ENCODE measurements at regions not wholly inside any gene's neighbourhood (a gene's known extent, or its start where the extent isn't known, plus 50 kb on each side); places are given as distances from the start of the nearest gene placed in this dataset.

DNA sequence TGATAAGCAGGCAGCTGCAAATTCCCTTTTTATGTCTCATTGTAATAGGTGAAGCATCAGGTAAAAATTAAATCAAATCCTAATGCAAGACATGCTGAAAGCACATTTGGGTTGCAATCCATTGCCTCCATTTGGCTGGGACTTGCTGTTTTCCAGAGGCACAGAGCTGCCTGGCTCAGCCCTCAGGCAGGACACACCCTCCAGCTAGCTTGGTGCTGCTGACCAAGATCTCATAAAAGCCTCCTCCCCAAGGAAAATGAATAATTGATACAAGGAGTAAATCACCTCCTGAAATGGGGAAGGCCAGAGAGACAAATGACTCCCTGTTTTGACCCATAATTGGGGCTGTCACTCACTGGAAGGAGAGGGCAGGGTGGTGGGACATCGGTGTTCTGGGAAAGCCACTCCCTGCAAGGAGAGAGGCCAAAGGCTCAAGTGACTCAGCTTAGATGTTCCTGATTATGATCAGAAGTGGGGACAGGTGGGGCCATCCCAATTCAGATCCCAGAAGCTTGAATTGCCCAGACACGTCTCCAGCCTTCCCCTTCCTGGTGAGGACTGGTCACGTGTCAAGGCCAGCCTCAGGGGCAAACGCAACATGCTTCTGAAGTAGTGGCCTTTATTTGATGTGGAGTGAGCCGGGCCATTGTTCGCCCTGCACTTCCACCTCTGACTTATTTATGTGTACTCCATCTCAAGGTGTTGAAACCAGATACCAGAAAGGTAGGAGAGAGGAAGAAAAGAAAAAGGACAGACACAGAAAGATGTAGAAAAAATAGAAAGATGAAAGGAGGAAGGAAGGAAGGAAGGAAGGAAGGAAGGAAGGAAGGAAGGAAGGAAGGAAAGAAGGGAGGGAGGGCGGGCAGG lies 773.7 kb downstream of the BCL11B start:
- no peak for DNase-seq

DNA sequence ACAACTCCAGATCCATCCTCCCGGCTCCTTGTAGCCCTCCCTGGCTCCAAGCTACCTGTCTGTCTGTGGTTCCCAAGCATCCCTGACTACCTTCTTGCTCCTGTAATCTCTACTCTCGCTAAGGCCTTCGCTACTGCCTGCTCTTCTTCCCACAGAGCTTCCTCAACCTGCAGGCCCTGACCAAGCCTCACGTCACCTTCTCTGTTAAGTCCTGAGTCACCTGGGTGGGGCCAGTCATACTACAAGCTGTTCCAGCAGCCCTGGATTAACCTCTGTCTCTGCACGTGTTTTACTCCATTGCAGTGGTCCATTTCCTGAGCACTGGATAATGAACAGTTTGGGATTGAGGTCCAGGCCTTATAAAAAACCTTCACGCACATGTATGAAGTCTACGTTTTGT lies 770.7 kb downstream of the BCL11B start:
- no peak for DNase-seq

DNA sequence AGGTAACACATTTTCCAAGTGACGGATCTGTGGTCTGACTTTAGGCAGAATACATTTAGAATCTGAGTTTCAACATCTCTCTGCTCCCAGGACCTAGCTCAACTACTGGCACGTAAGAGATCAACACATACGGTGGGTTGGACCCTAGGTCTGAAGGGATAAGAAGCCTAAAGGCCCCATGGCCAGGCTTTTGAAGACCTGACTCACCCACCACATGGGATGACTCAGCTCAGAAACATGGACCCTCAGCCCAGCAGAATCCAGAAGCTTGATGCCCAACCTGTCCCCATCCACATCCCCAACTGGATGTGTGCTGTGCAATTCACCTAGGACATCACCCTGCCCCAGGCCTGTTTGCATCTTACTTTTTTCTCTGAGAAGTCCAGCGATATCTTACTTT lies 770.2 kb downstream of the BCL11B start:
- no peak for DNase-seq

DNA sequence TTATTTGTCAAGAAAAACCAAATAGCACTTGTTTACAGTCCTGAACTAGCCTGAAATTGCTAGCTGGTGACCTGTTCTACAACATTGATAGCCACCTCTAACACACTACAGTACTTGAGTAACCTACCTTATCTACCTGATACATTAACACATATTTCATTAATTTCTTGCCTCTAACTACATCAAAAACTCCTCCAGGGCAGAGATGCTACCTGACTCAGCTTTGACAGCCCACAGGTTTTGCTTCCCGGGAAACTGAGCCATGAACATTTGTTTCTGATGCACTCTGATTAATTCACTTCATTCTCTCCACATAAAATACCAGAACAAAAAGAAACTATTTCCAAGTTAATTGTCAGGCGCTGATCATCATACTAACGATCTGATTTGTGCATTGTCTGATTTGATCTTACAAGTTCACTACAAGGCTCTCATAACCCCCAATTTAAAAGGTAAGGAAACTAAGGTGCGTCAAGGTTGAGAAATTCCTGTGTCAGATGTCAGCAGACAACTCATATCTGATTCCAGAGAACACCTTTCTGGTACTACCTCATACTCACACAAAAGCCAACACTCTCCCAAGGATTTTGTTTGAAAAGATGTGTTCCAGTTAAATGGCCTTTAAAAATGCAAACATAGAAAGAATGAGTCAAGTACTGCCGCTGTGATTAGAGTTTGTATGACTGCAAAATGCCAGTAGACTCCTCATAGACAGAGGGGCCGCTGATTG lies 768.7 kb downstream of the BCL11B start:
- DNase-seq = no peak

DNA sequence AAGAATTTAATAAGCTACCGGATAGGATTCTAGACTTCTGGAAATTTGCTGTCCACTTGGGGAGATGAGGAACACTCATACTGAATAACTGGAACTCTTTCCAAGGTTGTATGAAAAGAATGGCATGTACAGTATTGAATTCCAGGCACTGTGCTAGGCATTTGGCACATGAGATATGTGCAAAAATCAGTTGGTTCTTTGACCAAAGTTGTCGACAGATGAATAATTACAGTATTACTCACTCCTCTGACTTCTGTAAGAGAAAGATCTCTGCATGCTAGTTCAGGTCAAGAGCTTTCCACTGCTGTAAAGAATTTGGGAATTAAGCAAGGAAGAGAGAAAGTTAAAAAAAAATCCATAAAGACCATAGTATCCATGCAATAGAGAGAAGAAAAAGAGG lies 764.7 kb downstream of the BCL11B start:
- no peak for DNase-seq

DNA sequence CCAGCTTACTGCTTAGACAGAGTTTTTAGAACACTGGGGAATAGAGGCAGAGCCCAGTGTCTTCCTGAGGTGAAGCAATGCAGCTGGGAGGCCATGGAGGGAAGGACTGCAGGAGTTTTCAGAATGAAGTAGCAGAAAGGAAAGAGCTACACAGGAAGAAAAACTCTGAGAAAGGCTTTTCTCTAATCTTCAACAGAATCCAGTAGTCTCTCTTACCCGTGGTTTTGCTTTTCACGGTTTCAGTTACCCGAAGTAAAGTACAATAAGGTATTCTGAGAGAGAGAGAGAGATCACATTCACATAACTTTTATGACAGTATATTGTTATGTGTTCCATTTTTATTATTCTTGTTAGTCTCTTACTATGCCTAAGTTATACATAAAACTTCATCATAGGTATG lies 761.6 kb downstream of the BCL11B start:
- DNase-seq = no peak

DNA sequence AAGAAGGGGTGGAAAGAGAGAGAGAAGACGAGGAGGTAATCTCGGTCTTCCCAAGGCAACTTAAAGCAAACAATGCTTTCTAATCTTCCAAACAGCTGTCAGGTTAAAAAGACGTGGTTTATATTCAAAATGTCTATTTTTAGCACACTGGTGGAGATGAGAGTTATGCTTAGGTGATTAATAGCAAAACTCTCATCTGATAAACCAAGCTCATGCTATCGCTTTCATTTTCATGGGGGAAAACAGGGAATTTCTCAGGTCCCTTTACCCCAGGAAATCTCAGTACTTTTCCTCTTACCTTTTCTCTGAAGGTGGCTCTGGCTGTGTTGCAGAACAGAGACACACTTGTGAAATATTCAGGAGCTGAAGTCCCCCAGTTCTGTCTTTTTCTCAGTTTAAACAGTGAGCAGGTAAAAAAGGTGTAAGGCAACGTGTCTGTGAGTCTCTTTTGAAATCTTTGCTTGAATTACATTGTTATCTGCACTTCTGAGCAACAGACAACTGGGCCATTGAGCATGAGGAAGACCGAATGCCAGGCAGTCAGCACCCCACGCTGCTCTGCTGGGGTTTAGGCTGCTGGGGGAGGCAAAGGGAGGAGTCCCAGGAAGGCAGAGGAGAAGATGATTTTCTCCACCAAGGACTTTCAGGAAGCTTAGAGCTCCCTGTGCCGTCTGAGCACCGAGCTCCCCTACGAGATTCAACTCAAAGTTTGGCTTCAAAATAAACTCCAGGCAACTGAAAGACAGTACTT lies 759.3 kb downstream of the BCL11B start:
- no peak for DNase-seq

DNA sequence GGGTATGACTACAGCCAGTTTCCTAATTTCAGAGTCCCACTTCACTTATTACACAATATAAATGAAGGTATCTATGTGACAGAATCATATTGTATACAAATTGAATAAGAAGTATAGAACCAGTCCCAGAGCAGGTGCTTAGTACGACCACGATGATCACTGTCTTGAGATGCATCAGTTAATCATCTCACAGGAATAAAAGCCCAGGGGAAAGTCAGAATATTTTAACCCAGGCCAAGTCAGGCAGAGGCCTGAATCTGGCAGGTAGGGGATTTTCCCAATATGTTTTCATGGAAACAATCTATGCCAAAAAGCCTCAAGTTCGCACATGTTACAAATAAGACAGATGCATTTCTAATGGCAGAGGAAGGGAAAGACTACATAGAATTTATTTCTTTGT lies 758.4 kb downstream of the BCL11B start:
- DNase-seq = no peak

DNA sequence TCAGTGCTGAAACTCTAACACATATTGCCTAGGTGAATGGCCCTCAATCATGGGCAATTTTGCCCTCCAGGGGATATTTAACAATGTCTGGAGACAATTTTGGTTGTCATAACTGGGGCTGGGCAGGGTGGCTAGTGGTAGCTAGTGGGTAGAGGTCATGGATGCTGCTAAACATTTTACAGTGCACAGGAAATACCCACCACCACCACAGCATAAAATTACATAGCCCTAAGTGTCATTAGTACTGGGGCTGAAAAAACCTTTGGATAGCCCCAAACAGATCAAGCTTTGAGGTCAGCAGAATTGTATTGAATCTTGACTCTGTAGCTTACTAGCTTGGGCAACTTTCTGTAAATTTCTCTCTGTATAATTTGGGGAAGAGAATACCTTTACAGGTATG lies 758.0 kb downstream of the BCL11B start:
- no peak for DNase-seq

DNA sequence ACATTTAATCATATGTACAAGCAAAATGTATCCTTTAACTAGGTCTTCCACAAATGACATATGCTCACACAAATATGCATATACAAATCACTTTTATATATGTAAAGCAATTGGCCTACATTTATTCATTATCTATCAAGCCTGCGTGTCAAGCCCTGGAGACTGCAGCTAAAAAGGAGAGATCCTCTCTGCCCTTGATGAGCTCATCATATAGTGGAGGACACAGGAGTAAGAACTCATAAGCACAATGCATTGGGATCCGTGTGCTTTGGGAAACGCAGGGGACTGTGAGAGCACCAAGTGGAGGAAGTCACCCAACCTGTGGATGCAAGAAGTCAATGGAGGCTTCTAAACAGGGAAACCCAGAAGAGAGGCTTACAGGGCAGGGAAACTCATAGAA lies 735.7 kb downstream of the BCL11B start:
- DNase-seq = no peak

DNA sequence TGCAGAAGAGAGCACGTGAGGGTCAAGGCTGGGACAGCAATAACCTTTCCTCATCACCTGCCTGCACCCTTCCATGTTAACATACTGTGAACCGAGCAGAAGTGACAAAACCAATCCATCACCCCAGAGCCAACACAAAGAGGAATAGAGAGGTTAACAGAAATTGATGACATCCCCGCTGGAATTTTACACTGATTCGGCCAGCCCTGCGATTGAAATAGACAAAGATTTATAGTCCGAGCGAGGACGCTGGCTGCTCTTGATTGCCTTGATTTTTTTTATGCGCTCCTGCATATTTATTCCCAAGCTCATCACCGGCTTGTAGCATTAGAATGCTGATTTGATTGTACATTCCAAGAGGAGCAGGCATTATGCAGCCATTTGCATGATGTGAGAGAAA lies 729.7 kb downstream of the BCL11B start:
- DNase-seq = no peak

DNA sequence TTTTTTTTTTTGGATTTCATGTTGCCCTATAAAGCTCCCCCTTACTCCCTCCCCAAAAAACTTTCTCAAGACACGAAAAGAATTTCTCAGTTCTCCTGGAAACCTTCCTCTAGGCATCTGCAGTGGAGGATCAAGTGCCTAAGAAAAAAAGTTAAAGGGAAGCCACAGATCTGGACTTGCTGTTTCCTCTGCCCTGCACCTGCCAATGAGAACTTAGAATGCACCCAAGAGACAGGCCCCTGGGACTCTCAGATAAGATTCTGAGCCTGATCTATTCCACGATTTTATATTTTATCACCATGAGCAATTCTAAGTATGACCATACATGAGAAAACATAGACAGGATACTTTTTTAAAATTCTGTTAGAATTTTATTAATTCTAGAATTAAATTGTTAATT lies 728.9 kb downstream of the BCL11B start:
- DNase-seq = no peak

DNA sequence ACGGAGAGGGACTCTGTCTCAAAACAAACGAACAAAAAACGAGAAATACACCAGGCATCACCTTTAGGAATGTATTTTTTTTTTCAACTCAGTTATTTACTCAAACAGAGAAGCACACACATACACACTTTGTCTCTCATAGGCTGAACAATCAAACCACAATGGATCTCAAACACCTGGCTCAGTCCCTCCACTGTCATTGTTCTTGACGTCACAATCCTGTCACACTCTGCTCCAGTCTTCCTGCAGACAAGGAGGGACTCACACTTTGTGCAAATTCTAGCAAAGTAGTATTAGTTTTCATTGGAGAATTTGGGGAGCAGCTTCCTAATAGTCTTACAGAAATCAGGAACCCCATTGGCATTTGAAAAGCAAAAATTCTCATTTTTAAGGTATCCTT lies 727.8 kb downstream of the BCL11B start:
- no peak for DNase-seq

DNA sequence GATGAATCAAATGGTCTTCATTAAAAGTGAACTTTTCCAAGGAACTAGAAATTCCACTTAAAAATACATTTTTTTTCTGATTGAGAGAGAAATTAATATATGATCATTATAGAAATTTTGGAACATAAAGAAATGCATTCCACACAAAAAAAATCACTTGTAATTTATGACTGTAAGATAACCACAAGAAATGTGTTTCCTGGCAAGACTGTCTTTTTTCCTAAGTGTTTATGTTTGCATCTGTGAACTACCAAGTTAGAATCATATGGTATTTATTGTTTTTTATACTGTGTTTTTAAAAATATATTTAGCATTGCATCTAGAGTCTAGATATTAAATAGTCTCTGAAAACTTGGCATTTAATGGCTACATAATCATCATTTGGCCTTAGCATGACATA lies 726.8 kb downstream of the BCL11B start:
- no peak for DNase-seq

DNA sequence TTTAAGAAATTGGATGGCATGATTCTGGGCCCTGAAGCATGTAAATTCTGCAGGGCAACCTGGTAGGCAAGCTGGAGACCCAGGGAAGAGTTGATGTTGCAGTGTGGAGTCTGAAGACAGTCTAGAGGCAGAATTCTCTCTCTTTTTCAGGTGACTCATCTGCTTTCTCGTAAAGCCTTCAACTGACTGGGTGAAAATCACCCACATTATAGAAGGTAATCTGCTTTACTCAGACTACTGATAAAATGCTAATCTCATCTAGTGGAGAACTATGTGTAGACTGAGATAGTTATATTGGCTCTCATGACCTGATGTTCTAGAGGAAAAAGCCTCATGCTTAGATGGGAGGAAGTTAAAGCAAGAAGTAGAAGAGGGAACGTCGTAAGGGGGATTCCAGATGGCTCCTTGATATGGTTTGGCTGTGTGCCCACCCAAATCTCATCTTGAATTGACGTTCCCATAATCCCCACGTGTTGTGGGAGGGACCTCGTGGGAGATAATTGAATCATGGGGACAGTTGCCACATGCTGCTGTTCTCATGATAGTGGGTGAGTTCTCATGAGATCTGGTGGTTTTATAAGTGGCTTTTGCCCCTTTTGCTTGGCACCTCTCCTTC lies 723.8 kb downstream of the BCL11B start:
- DNase-seq = no peak

DNA sequence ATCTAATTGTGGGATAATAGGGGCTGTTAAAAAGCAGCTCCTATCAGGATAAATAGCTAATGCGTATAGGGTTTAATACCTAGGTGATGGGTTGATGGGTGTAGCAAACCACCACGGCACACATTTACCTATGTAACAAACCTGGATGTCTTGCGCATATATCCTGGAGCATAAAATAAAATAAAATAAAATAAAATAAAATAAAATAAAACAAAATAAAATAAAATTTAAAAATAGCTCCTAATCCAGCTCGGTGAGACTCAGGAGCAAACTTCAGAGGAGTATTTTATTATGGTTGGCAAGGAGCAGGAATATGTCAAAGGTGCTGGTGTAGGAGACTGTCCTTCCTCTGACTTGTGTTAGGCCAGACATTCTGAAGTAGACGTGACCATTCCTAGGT lies 721.0 kb downstream of the BCL11B start:
- DNase-seq = no peak

DNA sequence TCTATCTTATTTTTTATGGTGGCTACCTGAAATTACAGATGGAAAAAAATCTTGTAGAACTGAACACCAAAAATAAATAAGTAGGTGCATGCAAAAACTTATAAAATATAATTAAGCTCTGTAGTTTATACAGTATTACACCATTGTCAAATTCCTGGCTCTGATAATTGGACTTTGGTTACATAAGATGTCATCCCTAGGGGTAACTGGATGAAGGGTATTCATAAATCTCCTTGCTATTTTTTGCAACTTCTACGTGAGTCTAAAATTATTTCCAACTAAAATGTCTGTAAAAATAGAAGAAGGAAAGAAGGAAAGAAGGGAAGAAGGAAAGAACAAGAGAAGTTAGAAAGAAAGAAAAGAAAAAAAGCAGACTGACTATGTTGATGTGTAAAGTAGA lies 716.6 kb downstream of the BCL11B start:
- DNase-seq = no peak

DNA sequence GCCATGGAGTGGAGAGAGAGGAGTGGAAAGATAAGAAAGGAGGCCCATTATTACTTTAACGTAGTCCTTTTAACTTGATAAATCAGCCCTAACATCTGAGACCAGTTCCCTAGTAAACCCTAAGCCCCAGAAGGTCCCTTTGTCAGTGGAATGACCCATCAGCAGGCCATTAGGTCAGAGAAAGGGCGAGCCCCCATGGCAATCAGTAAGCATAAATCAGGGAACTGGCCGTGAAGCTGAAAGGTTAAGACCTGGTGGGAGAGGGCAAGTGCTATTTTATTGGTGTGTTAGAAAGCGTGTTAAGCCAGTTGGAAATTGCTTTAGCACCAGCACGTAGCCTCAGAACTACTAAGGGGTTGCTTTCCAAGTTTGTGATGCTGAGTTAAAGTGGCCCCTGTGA lies 708.0 kb downstream of the BCL11B start:
- no peak for DNase-seq

DNA sequence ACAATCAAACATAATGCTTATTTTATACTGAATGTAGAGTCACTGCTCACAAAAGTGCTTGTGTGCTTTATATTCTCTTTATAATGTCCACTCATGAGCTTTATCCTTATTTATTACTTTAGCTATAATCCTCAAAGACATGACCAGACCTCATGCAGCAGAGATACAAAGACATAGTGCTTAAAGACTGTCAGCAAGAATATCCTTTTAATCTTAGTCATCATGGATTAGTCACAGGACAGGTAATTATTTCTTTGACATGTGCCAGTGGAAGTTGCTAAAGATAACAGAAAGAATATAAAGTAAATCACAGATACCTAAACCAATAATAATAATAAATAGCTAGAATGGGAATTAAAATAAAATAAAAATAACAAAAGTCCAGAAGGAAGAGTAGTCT lies 707.5 kb downstream of the BCL11B start:
- DNase-seq = no peak

DNA sequence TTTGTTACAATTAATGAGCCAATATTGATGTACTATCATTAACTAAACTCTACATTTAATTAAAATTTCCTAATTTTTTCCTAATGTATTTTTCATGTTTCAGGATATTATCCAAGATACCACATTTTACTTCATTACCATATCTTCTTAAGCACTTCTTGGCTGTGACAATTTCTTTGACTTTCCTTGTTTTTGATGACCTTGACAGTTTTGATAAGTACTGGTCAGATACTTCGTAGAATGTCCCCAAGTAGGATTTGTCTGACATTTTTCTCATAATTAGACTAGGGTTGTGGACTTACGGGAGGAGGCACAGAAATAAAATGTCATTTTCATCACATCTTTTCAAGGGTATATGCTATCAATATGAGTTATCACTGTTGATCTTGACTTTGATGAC lies 700.9 kb downstream of the BCL11B start:
- DNase-seq = no peak

DNA sequence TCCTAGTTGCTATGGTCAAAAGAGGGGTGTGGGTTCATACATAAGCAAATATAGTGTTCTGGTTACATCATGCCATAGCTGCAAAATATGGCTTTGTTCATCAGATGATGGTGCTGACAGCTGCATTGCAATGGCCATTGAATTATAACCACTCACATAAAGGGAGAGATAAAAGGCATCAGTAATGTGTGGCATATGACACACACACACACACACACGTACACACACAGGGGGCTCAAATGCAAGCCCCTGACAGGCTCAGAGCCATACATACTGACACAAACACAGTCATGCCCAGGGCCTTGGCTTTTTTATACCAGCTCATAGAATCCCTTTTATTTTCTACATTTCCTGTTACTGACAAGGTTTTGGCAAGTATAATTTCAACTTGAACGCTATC lies 698.9 kb downstream of the BCL11B start:
- DNase-seq = no peak

DNA sequence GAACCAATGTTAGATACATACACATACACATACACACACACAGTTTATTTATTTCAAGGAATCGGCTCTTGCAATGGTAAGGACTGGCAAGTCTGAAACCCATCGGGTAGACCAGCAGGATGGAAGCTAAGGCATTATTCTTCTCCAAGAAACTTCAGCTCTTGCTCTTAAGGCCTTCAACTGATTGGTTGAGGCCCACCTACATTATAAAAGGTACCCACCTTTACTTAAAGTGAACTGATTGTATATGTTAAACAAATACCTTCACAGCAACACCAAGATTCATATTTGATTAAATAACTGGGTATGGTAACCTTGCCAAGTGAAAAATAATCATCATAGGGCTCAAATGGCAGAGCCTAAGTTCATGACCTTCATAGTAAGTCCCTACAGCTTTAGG lies 695.5 kb downstream of the BCL11B start:
- DNase-seq = no peak

DNA sequence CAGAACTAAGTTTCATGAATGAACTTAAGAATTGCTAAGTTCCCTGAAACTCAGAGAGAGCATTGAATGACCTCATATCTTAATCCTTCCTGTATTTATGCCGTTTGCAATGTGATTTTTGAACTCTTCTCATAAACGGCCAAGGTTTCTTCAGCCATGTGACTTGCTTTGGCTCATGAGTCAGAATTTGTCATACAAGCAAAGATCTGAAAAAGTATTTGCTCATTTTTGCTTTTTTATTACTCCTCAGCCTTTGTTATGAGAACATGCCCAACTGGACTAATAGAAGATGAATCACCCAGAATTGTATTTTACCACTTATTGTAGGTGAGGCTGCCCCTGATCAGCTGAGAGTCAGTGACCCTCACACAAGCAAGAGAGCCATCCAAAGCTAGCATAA lies 693.8 kb downstream of the BCL11B start:
- no peak for DNase-seq

Data from GF-D8 (cell line).